GM21576 (cell line): ENCODE measurements at regions not wholly inside any gene's neighbourhood (a gene's known extent, or its start where the extent isn't known, plus 50 kb on each side); places are given as distances from the start of the nearest gene placed in this dataset.

Experiments used
- ATAC-seq: cut with Tn5 transposase; IDR thresholded peaks from one replicate; pipeline ENCODE4 v1.9.1; 2021; ENCODE audit warnings: mild to moderate bottlenecking, moderate library complexity; ENCODE audit not compliant: unreplicated experiment

DNA sequence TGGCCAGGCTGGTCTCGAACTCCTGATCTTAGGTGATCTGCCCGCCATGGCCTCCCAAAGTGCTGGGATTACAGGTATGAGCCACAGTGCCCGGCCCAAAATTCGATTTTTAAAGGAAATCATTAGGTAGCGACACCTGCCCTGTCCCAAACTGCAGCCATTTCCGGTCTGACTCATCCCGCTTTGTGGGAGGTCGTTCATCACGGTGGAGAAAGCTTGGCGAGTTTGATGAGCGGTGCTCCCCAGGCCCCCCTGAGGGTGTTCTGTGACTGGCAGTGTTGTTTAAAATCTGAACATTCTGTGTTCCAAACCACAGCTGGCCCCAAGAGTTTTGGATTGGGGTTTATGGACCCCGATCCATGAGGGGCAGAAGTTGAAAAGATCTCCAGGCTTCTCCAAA lies 53.0 kb upstream of the GLI2 start:
- no peak for ATAC-seq

GRCh38 chr2:120683081-120683480 lies 52.6 kb upstream of the GLI2 start:
- no peak for ATAC-seq

DNA sequence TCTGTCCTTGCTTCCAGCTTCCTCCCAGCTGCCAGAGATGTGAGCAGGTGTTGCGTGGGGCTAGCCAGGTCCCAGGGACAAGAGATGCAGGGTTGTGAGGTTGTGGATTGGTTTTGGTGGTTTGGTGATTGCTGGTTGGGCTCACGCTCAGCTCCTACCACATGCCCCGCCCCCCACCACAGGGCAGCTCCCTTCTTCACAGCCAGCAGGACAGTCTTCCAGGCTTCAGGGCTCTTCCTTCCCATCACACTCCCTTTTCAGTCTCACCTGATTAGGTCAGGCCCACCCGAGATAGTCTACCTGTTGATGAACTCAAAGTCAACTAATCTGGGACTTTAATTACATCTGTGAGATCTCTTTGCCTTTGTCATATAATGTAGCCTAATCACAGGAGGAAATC lies 52.0 kb upstream of the GLI2 start:
- no peak for ATAC-seq

GRCh38 chr2:120684289-120685065 lies 51.2 kb upstream of the GLI2 start:
- ATAC-seq: no peak

GRCh38 chr2:120685066-120685973 lies 50.3 kb upstream of the GLI2 start:
- ATAC-seq: no peak
